Memory B cell (primary cell): ENCODE measurements at regions not wholly inside any gene's neighbourhood (a gene's known extent, or its start where the extent isn't known, plus 50 kb on each side); places are given as distances from the start of the nearest gene placed in this dataset.

ENCODE experiments used
- ATAC-seq: fragments of 150-1000 bp; cut with Tn5 transposase; 2 replicates; pipeline ENCODE4 v1.10.0; 2021; ENCODE audit warnings: low read depth, mild to moderate bottlenecking, moderate library complexity
- DNase-seq, 2 donors: peaks; one replicate each; pipeline ENCODE4 v3.0.0; 2022; ENCODE audit warnings: low spot score in 2 of 2
- H3K27ac Mint-ChIP-seq: one replicate; pipeline ENCODE4 v1.8.0; 2022; ENCODE audit warnings: mild to moderate bottlenecking, moderate library complexity, mixed read lengths
- H3K27me3 Mint-ChIP-seq: one replicate; pipeline ENCODE4 v1.8.0; 2022; ENCODE audit warnings: mixed read lengths
- H3K36me3 Mint-ChIP-seq: one replicate; pipeline ENCODE4 v1.8.0; 2022; ENCODE audit warnings: mild to moderate bottlenecking, mixed read lengths
- H3K4me1 Mint-ChIP-seq: one replicate; pipeline ENCODE4 v1.8.0; 2022; ENCODE audit warnings: mixed read lengths
- H3K4me3 Mint-ChIP-seq: one replicate; pipeline ENCODE4 v1.8.0; 2022; ENCODE audit warnings: mild to moderate bottlenecking, moderate library complexity, mixed read lengths
- H3K9me3 Mint-ChIP-seq: one replicate; pipeline ENCODE4 v1.8.0; 2022; ENCODE audit warnings: mixed read lengths

GRCh38 chr1:234973426-234974250, 155.0 kb downstream of the TOMM20 start:
- Mint-ChIP-seq H3K27me3 (peaks cover 1% of the 10 kb centered on the region), H3K9me3 (no peaks in the 10 kb centered on the region), H3K4me3 (no peak overlapping the region), H3K36me3 (no peaks in the 10 kb centered on the region), H3K27ac (no peak overlapping the region), H3K4me1 (peaks cover 23% of the 10 kb centered on the region)
- DNase-seq (no peak), ATAC-seq (no peak)

GRCh38 chr1:234972411-234973191, 156.0 kb downstream of the TOMM20 start:
- H3K9me3 Mint-ChIP-seq, result no peaks in the 10 kb centered on the region
- no peak overlapping the region for H3K4me3 Mint-ChIP-seq
- no peaks in the 10 kb centered on the region for H3K36me3 Mint-ChIP-seq
- DNase-seq (no peak), ATAC-seq (no peak)
- H3K27me3 Mint-ChIP-seq, result peaks cover 1% of the 10 kb centered on the region
- H3K27ac Mint-ChIP-seq, result no peak overlapping the region
- peaks cover 14% of the 10 kb centered on the region for H3K4me1 Mint-ChIP-seq

- H3K4me3 Mint-ChIP-seq, result no peak overlapping the region
- no peak for ATAC-seq
- H3K4me1 Mint-ChIP-seq, result peaks cover 7% of the 10 kb centered on the region
- no peaks in the 10 kb centered on the region for H3K36me3 Mint-ChIP-seq
- no peaks in the 10 kb centered on the region for H3K9me3 Mint-ChIP-seq
- no peak overlapping the region for H3K27ac Mint-ChIP-seq
- DNase-seq, result no peak
- peaks cover 1% of the 10 kb centered on the region for H3K27me3 Mint-ChIP-seq
Measured at GRCh38 chr1:234971586-234972297, 156.9 kb downstream of the TOMM20 start.

- DNase-seq (no peak), ATAC-seq (no peak)
- no peaks in the 10 kb centered on the region for H3K36me3 Mint-ChIP-seq
- H3K27ac Mint-ChIP-seq, result no peak overlapping the region
- H3K27me3 Mint-ChIP-seq, result peaks cover 1% of the 10 kb centered on the region
- H3K9me3 Mint-ChIP-seq, result no peaks in the 10 kb centered on the region
- H3K4me1 Mint-ChIP-seq, result peaks cover 6% of the 10 kb centered on the region
- no peak overlapping the region for H3K4me3 Mint-ChIP-seq
Measured at GRCh38 chr1:234970731-234971476, 157.7 kb downstream of the TOMM20 start.

- Mint-ChIP-seq H3K27ac (no peak overlapping the region), H3K4me3 (no peak overlapping the region), H3K9me3 (no peaks in the 10 kb centered on the region), H3K4me1 (peaks cover 5% of the 10 kb centered on the region), H3K36me3 (no peaks in the 10 kb centered on the region), H3K27me3 (peaks cover 1% of the 10 kb centered on the region)
- ATAC-seq (no peak), DNase-seq (no peak)
Measured at GRCh38 chr1:234970401-234970730, 158.3 kb downstream of the TOMM20 start.

GRCh38 chr1:234969581-234970400, 158.8 kb downstream of the TOMM20 start:
- H3K27ac Mint-ChIP-seq, result no peak overlapping the region
- peaks cover 8% of the 10 kb centered on the region for H3K4me1 Mint-ChIP-seq
- H3K27me3 Mint-ChIP-seq, result peaks cover 1% of the 10 kb centered on the region
- no peak for ATAC-seq
- no peak overlapping the region for H3K4me3 Mint-ChIP-seq
- H3K36me3 Mint-ChIP-seq, result peaks cover 3% of the 10 kb centered on the region
- H3K9me3 Mint-ChIP-seq, result no peaks in the 10 kb centered on the region
- no peak for DNase-seq

- peaks cover 1% of the 10 kb centered on the region for H3K27me3 Mint-ChIP-seq
- ATAC-seq (no peak), DNase-seq (no peak)
- H3K4me3 Mint-ChIP-seq, result no peak overlapping the region
- H3K27ac Mint-ChIP-seq, result no peak overlapping the region
- peaks cover 3% of the 10 kb centered on the region for H3K36me3 Mint-ChIP-seq
- peaks cover 2% of the 10 kb centered on the region for H3K9me3 Mint-ChIP-seq
- H3K4me1 Mint-ChIP-seq, result peaks cover 11% of the 10 kb centered on the region
Measured at GRCh38 chr1:234969011-234969441, 159.6 kb downstream of the TOMM20 start.

- peaks cover 3% of the 10 kb centered on the region for H3K9me3 Mint-ChIP-seq
- ATAC-seq (no peak), DNase-seq (no peak)
- H3K4me3 Mint-ChIP-seq, result no peak overlapping the region
- no peak overlapping the region for H3K27ac Mint-ChIP-seq
- peaks cover 13% of the 10 kb centered on the region for H3K4me1 Mint-ChIP-seq
- peaks cover 3% of the 10 kb centered on the region for H3K36me3 Mint-ChIP-seq
- peaks cover 1% of the 10 kb centered on the region for H3K27me3 Mint-ChIP-seq
Measured at GRCh38 chr1:234968451-234968850, 160.2 kb downstream of the TOMM20 start.

- H3K27ac Mint-ChIP-seq, result no peak overlapping the region
- ATAC-seq, result no peak
- peaks cover 4% of the 10 kb centered on the region for H3K36me3 Mint-ChIP-seq
Measured at GRCh38 chr1:234967121-234967520, 161.5 kb downstream of the TOMM20 start.

GRCh38 chr1:234965111-234965510, 163.5 kb downstream of the TOMM20 start:
- H3K27me3 Mint-ChIP-seq, result no peaks in the 10 kb centered on the region
- ATAC-seq, result no peak
- no peak overlapping the region for H3K4me3 Mint-ChIP-seq
- peaks cover 33% of the 10 kb centered on the region for H3K4me1 Mint-ChIP-seq
- peak overlapping the region; percentile 98 for H3K27ac Mint-ChIP-seq
- peaks cover 4% of the 10 kb centered on the region for H3K36me3 Mint-ChIP-seq
- H3K9me3 Mint-ChIP-seq, result peaks cover 5% of the 10 kb centered on the region
- DNase-seq, result no peak

More at GRCh38 chr1:234967121-234967520, 161.5 kb downstream of the TOMM20 start:
- no peak for DNase-seq
- peaks cover 20% of the 10 kb centered on the region for H3K4me1 Mint-ChIP-seq
- peaks cover 1% of the 10 kb centered on the region for H3K27me3 Mint-ChIP-seq
- H3K9me3 Mint-ChIP-seq, result peaks cover 5% of the 10 kb centered on the region
- no peak overlapping the region for H3K4me3 Mint-ChIP-seq

- DNase-seq (no peak), ATAC-seq (no peak)
- Mint-ChIP-seq H3K4me3 (no peak overlapping the region), H3K36me3 (peaks cover 4% of the 10 kb centered on the region), H3K4me1 (peaks cover 41% of the 10 kb centered on the region), H3K27me3 (no peaks in the 10 kb centered on the region), H3K9me3 (peaks cover 5% of the 10 kb centered on the region), H3K27ac (peak overlapping the region; percentile 98)
Measured at GRCh38 chr1:234963904-234964702, 164.5 kb downstream of the TOMM20 start.

- peak; percentile 68 to 80 for DNase-seq
- peaks cover 4% of the 10 kb centered on the region for H3K36me3 Mint-ChIP-seq
- peak; percentile 97 for ATAC-seq
- H3K4me3 Mint-ChIP-seq, result peak overlapping the region; percentile 64
- H3K27me3 Mint-ChIP-seq, result no peaks in the 10 kb centered on the region
- peaks cover 5% of the 10 kb centered on the region for H3K9me3 Mint-ChIP-seq
- peak overlapping the region; percentile 98 for H3K27ac Mint-ChIP-seq
- peaks cover 43% of the 10 kb centered on the region for H3K4me1 Mint-ChIP-seq
Measured at GRCh38 chr1:234963180-234963903, 165.3 kb downstream of the TOMM20 start.
